H9 (cell line): ENCODE measurements at regions not wholly inside any gene's neighbourhood (a gene's known extent, or its start where the extent isn't known, plus 50 kb on each side); places are given as distances from the start of the nearest gene placed in this dataset.

Experiments
- DNase-seq: peaks from one replicate; pipeline ENCODE4 v3.0.0-alpha.2; 2017
- H2AFZ ChIP-seq: one replicate; pipeline ENCODE4 v1.6.1; 2013; ENCODE audit warnings: mild to moderate bottlenecking, low read length, control low read depth, moderate library complexity
- H2AK5ac ChIP-seq: 2 replicates; pipeline ENCODE4 v1.6.1; 2013; ENCODE audit warnings: low read length, control low read depth, mixed read lengths; ENCODE audit not compliant: insufficient read length
- H2BK120ac ChIP-seq: one replicate; pipeline ENCODE4 v1.6.1; 2013; ENCODE audit warnings: low read depth, mild to moderate bottlenecking, low read length, control low read depth, inconsistent platforms; ENCODE audit not compliant: poor library complexity, severe bottlenecking
- H2BK12ac ChIP-seq: 2 replicates; pipeline ENCODE4 v1.6.1; 2013; ENCODE audit warnings: low read length, control low read depth, mixed read lengths, low read depth; ENCODE audit not compliant: insufficient read length
- H2BK15ac ChIP-seq: 2 replicates; pipeline ENCODE4 v1.6.1; 2013; ENCODE audit warnings: low read depth, low read length, control low read depth
- H2BK20ac ChIP-seq: one replicate; pipeline ENCODE4 v1.6.1; 2013; ENCODE audit warnings: low read depth, mild to moderate bottlenecking, low read length, control low read depth, inconsistent platforms; ENCODE audit not compliant: poor library complexity, severe bottlenecking
- H2BK5ac ChIP-seq: 2 replicates; pipeline ENCODE4 v1.6.1; 2013; ENCODE audit warnings: low read length, control low read depth, mixed read lengths; ENCODE audit not compliant: insufficient read length
- H3K14ac ChIP-seq: 2 replicates; pipeline ENCODE4 v1.6.1; 2013; ENCODE audit warnings: low read length, control low read depth; ENCODE audit not compliant: insufficient read depth
- H3K18ac ChIP-seq: 2 replicates; pipeline ENCODE4 v1.6.1; 2013; ENCODE audit warnings: low read depth, mild to moderate bottlenecking, mixed read lengths, low read length, control low read depth; ENCODE audit not compliant: insufficient read length
- H3K23ac ChIP-seq: 2 replicates; pipeline ENCODE4 v1.6.1; 2013; ENCODE audit warnings: low read length, control low read depth, mixed read lengths, low read depth; ENCODE audit not compliant: insufficient read length
- H3K23me2 ChIP-seq: 2 replicates; pipeline ENCODE4 v1.6.1; 2013; ENCODE audit warnings: low read depth, mild to moderate bottlenecking, mixed read lengths, low read length, control low read depth; ENCODE audit not compliant: insufficient read length, poor library complexity, severe bottlenecking
- H3K27ac ChIP-seq: 2 replicates; pipeline ENCODE4 v1.5.1; 2013; ENCODE audit warnings: low read length, control low read depth, mixed read lengths, low read depth; ENCODE audit not compliant: insufficient read length
- H3K27me3 ChIP-seq: 2 replicates; pipeline ENCODE4 v1.6.1; 2013; ENCODE audit warnings: low read length, control low read depth, inconsistent platforms; ENCODE audit not compliant: insufficient read depth
- H3K4ac ChIP-seq: 2 replicates; pipeline ENCODE4 v1.6.1; 2013; ENCODE audit warnings: low read depth, mild to moderate bottlenecking, control low read depth, inconsistent platforms, low read length, moderate library complexity
- H3K4me1 ChIP-seq: 2 replicates; pipeline ENCODE4 v1.6.1; 2013; ENCODE audit warnings: low read length, control low read depth, inconsistent platforms; ENCODE audit not compliant: insufficient read depth
- H3K4me2 ChIP-seq: 2 replicates; pipeline ENCODE4 v1.6.1; 2013; ENCODE audit warnings: low read length, control low read depth, mixed read lengths; ENCODE audit not compliant: insufficient read length, insufficient read depth
- H3K56ac ChIP-seq: 2 replicates; pipeline ENCODE4 v1.6.1; 2013; ENCODE audit warnings: low read depth, mild to moderate bottlenecking, mixed read lengths, low read length, control low read depth; ENCODE audit not compliant: insufficient read length
- H3K79me1 ChIP-seq: 2 replicates; pipeline ENCODE4 v1.6.1; 2013; ENCODE audit warnings: low read depth, mild to moderate bottlenecking, moderate library complexity, low read length, control low read depth, inconsistent platforms; ENCODE audit not compliant: insufficient read depth, poor library complexity, severe bottlenecking
- H3K79me2 ChIP-seq: 2 replicates; pipeline ENCODE4 v1.6.1; 2013; ENCODE audit warnings: low read length, control low read depth, inconsistent platforms; ENCODE audit not compliant: insufficient read depth
- H3K9ac ChIP-seq: 2 replicates; pipeline ENCODE4 v1.6.1; 2013; ENCODE audit warnings: low read length, control low read depth, mixed read lengths; ENCODE audit not compliant: insufficient read length; ENCODE audit errors: extremely low read depth
- H3K9me3 ChIP-seq: one replicate; pipeline ENCODE4 v1.6.1; 2013; ENCODE audit warnings: low read depth, low read length, inconsistent platforms; ENCODE audit not compliant: control insufficient read depth
- H3T11ph ChIP-seq: one replicate; pipeline ENCODE4 v1.6.1; 2013; ENCODE audit warnings: mild to moderate bottlenecking, low read length, control low read depth, inconsistent platforms
- H4K20me1 ChIP-seq: one replicate; pipeline ENCODE4 v1.6.1; 2013; ENCODE audit not compliant: control insufficient read depth, insufficient read length, insufficient read depth
- H4K5ac ChIP-seq: 2 replicates; pipeline ENCODE4 v1.6.1; 2013; ENCODE audit warnings: low read depth, mild to moderate bottlenecking, mixed read lengths, low read length, control low read depth; ENCODE audit not compliant: insufficient read length
- H4K8ac ChIP-seq: replicated peaks from 2 replicates; pipeline ENCODE4 v1.6.1; 2013; ENCODE audit warnings: low read length, control low read depth, mixed read lengths, low read depth; ENCODE audit not compliant: insufficient read length
- H4K91ac ChIP-seq: 2 replicates; pipeline ENCODE4 v1.6.1; 2013; ENCODE audit warnings: low read depth, mild to moderate bottlenecking, moderate library complexity, mixed read lengths, low read length, control low read depth; ENCODE audit not compliant: insufficient read length
- H3K27ac Mint-ChIP-seq, 3 experiments: 2 replicates in 2 of 3; 3 replicates in 1 of 3; pipeline ENCODE4 v1.8.0; 2020 to 2021; ENCODE audit warnings: mixed read lengths in 3 of 3, mild to moderate bottlenecking in 1 of 3, moderate library complexity in 1 of 3
- H3K27me3 Mint-ChIP-seq: 2 replicates; pipeline ENCODE4 v1.8.0; 2021; ENCODE audit warnings: low read depth, mild to moderate bottlenecking, moderate library complexity, mixed read lengths
- H3K36me3 Mint-ChIP-seq, 3 experiments: 2 replicates in 2 of 3; 3 replicates in 1 of 3; pipeline ENCODE4 v1.8.0; 2020 to 2021; ENCODE audit warnings: low read depth in 3 of 3, mixed read lengths in 3 of 3; ENCODE audit not compliant: insufficient read depth in 1 of 3
- H3K4me1 Mint-ChIP-seq, 2 experiments: 2 replicates each; pipeline ENCODE4 v1.8.0; 2020; ENCODE audit warnings: mixed read lengths in 2 of 2
- H3K4me3 Mint-ChIP-seq, 2 experiments: 2 replicates in 1 of 2; 3 replicates in 1 of 2; pipeline ENCODE4 v1.8.0; 2020 to 2021; ENCODE audit warnings: mild to moderate bottlenecking in 2 of 2, mixed read lengths in 2 of 2, moderate library complexity in 1 of 2
- H3K9me3 Mint-ChIP-seq, 2 experiments: 2 replicates in 1 of 2; 3 replicates in 1 of 2; pipeline ENCODE4 v1.8.0; 2020; ENCODE audit warnings: mild to moderate bottlenecking in 2 of 2, mixed read lengths in 2 of 2, moderate library complexity in 1 of 2
- CTCF ChIP-seq: fragments of 200-600 bp; sonication (generic); conservative IDR thresholded peaks from 3 replicates; pipeline ENCODE4 v1.8.0; 2021; ENCODE audit warnings: antibody characterized with exemption, mild to moderate bottlenecking
- WGBS: extraction: QIAGEN DNeasy Blood & Tissue Kit; methylation state at CpG from one replicate; pipeline ENCODE4 v1.1.7; 2013; ENCODE audit warnings: missing lambda C conversion rate, low lambda C conversion rate, mixed read lengths; ENCODE audit not compliant: insufficient read length; ENCODE audit errors: extremely low coverage; 5-methylcytosine and 5-hydroxymethylcytosine counted together

GRCh38 chr7:51882412-51882811 lies 565.8 kb upstream of the COBL start:
- H3K23ac ChIP-seq = no peak overlapping the region
- Mint-ChIP-seq H3K4me3 (peak overlapping the region in 1 of 2 experiments; percentile 3; a peak in 1 of 5 replicates), H3K27me3 (no peaks in the 10 kb centered on the region; the same call in 1 of the 2 replicates), H3K27ac (no peak overlapping the region; a peak in 1 of 7 replicates), H3K4me1 (peaks cover 31 to 33% of the 10 kb centered on the region in 2 experiments), H3K9me3 (no peaks in the 10 kb centered on the region), H3K36me3 (no peaks in the 10 kb centered on the region)
- no peak overlapping the region for H2BK12ac ChIP-seq
- no peak overlapping the region for H3K14ac ChIP-seq
- H2AFZ ChIP-seq = no peak overlapping the region
- no CpG with 5 or more reads among the region's 1 CpG for WGBS
- no peaks in the 10 kb centered on the region for H3K23me2 ChIP-seq
- no peak overlapping the region for H2BK120ac ChIP-seq
- H3K27me3 ChIP-seq = no peaks in the 10 kb centered on the region
- no peak overlapping the region for H2BK5ac ChIP-seq
- no peak overlapping the region for H3K4ac ChIP-seq
- no peak overlapping the region for H4K5ac ChIP-seq
- H4K91ac ChIP-seq = no peak overlapping the region
- no peaks in the 10 kb centered on the region for H4K20me1 ChIP-seq
- no peak overlapping the region for H3T11ph ChIP-seq
- H2AK5ac ChIP-seq = no peak overlapping the region
- H3K9me3 ChIP-seq = no peaks in the 10 kb centered on the region
- peaks cover 4% of the 10 kb centered on the region; the same call in 1 of the 2 replicates for H3K4me1 ChIP-seq
- no peak overlapping the region for H4K8ac ChIP-seq
- H3K79me1 ChIP-seq = no peaks in the 10 kb centered on the region
- TF ChIP-seq CTCF = no peak
- H2BK15ac ChIP-seq = no peak overlapping the region
- no peak overlapping the region for H3K4me2 ChIP-seq
- DNase-seq = no peak
- no peak overlapping the region for H3K56ac ChIP-seq
- no peaks in the 10 kb centered on the region for H3K79me2 ChIP-seq
- H2BK20ac ChIP-seq = no peak overlapping the region
- H3K18ac ChIP-seq = no peak overlapping the region
- H3K9ac ChIP-seq = no peak overlapping the region
- no peak overlapping the region for H3K27ac ChIP-seq
